HG02840 (cell line): ENCODE measurements at regions not wholly inside any gene's neighbourhood (a gene's known extent, or its start where the extent isn't known, plus 50 kb on each side); places are given as distances from the start of the nearest gene placed in this dataset.

Experiments
- ATAC-seq: cut with Tn5 transposase; IDR thresholded peaks from one replicate; pipeline ENCODE4 v1.9.1; 2021; ENCODE audit warnings: mild to moderate bottlenecking, moderate library complexity, moderate number of reproducible peaks; ENCODE audit not compliant: unreplicated experiment, low FRiP score

GRCh38 chr7:106797937-106798336 is 67.1 kb upstream of the PIK3CG start:
- ATAC-seq = no peak

DNA sequence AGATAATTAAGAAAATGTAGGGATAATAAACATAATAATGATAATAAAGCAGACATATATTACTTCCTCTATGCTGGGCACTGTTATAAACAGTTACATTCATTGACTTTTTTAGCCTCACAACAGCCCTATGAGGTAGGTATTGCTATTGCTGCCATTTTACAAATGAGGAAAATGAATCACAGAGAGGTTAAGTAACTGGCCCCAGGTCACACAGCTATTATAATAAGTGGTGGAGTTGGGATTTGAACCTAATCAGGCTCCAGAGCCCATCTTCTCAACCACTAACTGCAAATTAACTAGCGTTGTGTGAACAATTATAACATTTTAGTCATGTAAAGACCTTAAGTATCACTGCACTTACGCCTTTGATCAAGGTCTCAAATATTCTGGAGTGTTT is 62.5 kb upstream of the PIK3CG start:
- ATAC-seq = no peak

DNA sequence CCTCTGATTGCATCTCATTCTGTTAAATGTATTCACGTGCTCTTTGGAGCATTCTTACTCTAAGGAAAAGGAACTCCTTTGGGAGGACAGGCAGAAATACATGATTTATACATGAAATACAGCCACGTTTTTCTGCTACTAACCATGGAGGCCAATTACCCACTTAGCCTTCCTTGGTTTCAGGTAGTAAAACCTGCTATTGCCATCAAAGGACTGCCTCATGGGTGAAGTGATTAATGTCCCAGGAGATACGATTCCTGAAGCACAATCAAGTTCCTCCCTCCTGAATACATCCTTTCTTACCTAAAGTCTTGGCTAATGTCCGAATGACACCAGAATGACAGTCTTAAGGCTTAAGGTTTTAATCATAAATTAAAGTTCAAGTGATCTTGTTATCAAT is 58.5 kb upstream of the PIK3CG start:
- ATAC-seq = no peak

- no peak for ATAC-seq
Observed at GRCh38 chr7:106807474-106807873, 57.6 kb upstream of the PIK3CG start.

- ATAC-seq = no peak
Observed at GRCh38 chr7:106808967-106809635, 56.0 kb upstream of the PIK3CG start.

DNA sequence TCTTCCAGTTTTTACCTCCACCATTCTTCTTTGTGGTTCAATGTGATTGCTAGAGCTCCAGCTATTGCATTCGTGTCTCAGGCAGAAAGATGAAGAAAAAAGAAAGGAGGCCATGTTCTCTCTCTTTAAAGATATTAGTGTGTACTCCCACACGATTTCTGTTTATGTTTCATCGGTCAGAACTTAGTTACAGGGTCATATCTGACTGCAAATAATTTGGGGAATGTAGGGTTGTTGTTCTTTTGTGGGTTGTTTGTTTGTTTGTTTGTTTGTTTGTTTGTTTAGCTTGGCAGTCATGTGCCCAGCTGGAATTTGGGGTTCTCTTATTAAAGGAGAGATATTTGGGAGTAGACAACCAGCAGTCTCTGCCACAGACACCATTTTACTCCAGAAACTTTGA is 53.6 kb upstream of the PIK3CG start:
- ATAC-seq = no peak

- ATAC-seq = no peak
Observed at GRCh38 chr7:106812027-106812643, 52.9 kb upstream of the PIK3CG start.

DNA sequence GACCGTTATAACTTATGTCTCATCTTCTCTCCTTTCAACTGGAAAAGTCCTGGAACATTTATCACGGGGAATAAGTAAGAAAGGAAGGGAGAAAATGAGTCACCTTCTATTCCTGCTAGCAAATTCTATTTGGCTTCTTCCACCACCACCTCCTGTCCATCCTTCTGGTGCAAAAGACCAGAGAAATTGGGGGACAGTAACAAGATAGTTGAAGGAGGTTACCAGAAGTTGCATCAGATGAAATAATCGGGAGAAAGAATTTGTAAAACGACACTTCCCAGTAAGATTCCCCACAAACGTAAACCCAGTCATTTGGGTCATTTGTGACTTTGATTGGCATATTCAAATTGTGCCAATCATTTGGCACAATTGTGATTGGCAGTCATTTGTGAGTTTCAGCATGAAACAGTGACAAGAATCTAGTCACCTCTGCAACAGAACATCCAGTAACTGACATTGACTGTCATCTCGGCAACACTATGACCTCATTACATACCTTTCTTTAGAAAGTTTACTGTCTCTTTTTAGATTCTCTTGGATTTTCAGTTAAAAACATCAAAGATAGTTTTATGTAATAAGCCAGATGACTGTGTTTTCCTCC is 51.3 kb upstream of the PIK3CG start:
- no peak for ATAC-seq

DNA sequence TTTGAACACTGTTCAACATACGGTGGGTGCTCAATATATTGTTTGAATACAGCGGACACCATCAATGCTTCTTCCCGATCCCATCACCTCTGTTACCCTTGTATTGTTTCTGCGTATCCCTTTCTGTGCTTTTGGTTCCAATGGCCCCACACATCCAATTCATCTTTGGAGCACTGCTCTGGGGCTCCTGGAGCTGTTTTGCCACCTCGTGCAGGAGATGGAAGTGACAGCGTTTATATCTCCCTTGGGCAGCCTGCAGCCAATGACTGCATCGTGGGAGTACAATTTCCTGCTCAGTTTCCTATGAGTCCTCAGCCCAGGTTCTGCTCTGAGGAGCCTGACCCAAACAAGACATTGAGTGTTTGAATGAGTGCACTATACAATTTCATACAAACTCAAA is 50.2 kb upstream of the PIK3CG start:
- ATAC-seq = no peak
